NCI-H345 treated with DMSO at 0.1 percent for 48 hours (cell line): ENCODE measurements at regions not wholly inside any gene's neighbourhood (a gene's known extent, or its start where the extent isn't known, plus 50 kb on each side); places are given as distances from the start of the nearest gene placed in this dataset.
"Not testable (repeated sequence)": the region's sequence is repeated elsewhere in the genome, so short reads cannot be mapped to it uniquely, and the experiment has no call there.

Source experiments
- DNase-seq: peaks from one replicate; lab custom pipeline; 2025; ENCODE audit not compliant: unreplicated experiment; lab: John Stamatoyannopoulos, UW

DNA sequence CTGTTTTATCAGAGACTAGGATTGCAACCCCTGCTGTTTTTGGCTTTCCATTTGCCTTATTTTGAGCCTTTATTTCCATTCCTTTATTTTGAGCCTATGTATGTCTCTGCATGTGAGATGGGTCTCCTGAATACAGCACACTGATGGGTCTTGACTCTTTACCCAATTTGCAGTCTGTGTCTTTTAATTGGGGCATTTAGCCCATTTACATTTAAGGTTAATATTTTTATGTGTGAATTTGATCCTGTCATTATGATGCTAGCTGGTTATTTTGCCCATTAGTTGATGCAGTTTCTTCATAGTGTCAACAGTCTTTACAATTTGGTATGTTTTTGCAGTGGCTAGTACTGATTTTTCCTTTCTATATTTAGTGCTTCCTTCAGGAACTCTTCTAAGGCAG, 88.5 kb upstream of the HCCS start:
- not testable (repeated sequence) for DNase-seq

DNA sequence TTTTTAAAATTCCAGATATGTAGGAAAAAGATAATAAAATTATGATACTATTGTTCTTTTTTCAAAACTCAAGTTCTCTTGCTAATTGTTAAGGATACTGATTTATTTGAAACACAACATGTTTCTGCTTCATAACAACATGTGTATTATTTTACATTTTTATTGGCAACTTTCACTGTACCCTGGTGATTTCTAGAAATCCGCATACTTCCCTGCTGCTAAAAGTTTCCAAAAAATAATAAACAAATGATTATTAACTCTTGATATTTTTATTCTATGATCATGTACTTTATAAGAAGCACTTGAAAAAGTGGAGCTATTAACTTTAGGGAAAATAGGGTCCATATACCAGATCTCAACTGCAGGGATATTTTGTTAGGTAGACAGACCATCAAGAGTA, 71.2 kb upstream of the HCCS start:
- DNase-seq = no peak

DNA sequence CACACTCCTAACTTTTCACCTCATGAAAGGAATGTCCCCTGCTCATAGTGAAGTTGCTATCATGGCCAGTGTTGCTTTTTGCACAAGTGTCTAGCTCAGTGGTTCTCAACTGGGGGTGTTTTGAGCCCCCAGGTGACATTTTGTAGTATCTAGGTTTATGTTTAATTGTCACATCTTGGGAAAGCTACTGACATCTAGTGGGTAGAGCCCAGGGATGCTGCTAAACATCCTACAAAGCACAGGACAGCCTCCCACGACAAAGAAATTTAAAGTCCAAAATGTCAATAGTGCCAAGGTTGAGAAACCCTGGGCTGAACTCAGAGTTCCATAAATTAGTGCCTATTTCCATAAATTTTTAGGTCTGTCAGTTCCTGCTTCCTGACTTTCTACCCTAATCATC, 70.7 kb upstream of the HCCS start:
- no peak for DNase-seq

DNA sequence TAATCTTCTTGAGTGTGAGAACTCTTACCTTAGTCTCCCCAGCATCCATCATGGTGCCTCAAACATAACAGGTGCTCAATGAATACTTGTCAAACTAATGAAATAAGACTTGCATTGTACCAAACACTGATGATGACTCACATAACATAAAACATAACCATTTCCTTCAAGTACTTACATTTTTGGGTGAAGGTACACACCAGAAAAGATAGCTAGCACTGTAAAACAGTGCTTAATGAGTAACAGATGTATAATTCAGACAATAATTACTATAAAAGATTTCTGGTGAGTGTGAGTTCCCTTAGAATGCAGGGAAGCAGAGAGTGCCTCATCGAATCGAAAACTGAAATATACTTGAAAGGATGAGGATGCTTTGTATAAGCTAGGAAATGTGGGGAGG, 70.1 kb upstream of the HCCS start:
- DNase-seq = no peak

DNA sequence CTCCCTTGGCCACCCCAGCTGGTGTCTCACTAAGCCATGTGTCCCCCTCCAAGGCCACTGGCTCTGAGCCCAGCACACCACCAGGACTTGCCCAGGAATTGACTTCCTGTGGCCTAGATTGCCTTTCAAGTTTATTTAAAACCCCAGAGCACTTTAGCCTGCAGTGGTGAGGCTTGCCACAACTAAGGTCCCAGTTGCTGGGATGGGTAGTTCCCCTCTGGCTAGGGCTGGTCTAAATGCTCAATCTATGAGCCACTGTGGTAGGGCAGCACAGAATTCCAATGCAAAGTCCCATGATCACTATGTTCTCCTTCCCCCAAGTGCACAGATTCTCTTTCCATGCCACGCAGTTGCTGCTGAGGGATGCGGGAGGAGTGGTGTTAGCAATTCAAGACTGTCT, 61.1 kb upstream of the HCCS start:
- DNase-seq = no peak

DNA sequence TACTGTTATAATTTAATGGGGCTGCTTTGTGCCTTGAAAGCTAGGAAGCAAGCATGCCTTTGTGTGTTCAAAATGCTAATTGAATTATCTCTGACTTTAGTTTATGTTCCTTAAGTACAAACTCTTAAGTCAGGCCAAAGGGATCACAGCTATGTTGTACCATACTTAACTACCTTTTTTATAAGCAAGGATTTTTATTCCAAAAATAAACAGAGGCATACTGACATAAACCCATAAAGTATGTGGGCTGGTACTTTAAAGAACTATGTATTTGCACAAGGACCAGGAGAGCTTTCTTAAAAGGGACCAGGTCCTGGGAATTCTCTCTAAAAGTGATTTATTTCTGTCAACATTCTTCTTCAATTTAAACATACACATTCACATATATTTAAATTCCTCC, 57.8 kb upstream of the HCCS start:
- no peak for DNase-seq

DNA sequence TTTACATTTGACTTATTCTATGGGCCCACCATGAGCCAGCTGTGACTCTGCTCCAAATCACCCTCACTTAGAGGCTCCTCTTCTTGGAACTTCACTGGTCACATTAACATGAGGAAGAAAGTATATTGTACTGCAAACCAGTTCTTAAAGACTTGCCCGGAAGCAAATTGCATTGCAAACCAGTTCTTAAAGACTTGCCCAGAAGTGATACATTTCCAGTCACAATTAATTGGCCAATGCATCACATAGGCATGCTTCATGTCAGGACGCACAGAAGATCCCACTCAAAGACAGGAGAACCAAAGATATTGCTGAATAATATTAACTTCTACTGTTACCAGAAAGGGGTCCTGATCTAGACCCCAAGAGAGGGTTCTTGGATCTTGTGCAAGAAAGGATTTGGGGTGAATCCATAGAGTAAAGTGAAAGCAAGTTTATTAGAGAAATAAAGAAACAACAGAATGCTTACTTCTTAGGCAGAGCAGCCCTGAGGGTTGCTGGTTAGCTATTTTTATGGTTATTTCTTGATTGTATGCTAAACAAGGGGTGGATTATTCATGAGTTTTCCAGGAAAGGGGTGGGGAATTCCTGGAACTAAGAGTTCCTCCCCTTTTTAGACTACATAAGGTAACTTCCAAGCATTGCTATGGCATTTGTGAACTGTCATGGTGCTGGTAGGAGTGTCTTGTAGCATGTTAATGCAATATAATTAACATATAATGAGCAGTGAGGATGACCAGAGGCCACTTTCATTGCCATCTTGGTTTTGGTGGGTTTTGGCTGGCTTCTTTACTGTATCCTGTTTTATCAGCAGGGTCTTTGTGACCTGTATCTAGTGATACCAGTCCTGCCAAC, 54.6 kb upstream of the HCCS start:
- DNase-seq = no peak

DNA sequence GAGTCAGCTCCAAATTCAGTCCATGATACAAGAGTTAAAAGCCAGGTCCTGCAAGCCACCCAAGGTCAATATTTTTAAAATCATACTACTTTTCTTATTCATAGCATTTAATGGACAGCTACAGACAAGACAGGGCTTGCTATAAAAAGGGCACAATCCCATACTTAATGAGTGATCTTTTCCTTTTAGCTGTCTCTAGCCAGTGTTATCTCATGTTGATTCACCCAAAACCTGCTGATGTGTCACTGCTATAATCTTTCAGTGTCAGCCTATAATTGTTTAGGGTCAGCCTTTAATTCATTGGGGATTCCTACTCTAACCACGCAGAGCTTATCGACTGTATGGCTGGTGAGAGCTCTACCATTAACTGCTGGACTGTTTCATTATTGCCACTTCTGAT, 51.2 kb upstream of the HCCS start:
- DNase-seq = no peak
